CD14-positive monocyte (primary cell): ENCODE measurements at regions not wholly inside any gene's neighbourhood (a gene's known extent, or its start where the extent isn't known, plus 50 kb on each side); places are given as distances from the start of the nearest gene placed in this dataset.

ENCODE experiments used
- DNase-seq, 3 donors: peaks; one replicate each; pipeline ENCODE4 v3.0.0-alpha.2; 2011 to 2022
- H2AFZ ChIP-seq: 2 replicates; pipeline ENCODE4 v1.6.0; 2012; ENCODE audit warnings: mild to moderate bottlenecking, low read depth, low read length, inconsistent platforms; ENCODE audit not compliant: insufficient read depth, poor library complexity, severe bottlenecking
- H3K27ac ChIP-seq, 2 donors: 1 replicate in 1 of 2; 2 replicates in 1 of 2; pipeline ENCODE4 v1.5.1; 2012 to 2013; ENCODE audit warnings: low read length in 2 of 2, control low read depth in 1 of 2, inconsistent platforms in 1 of 2, low read depth in 1 of 2, mild to moderate bottlenecking in 1 of 2
- H3K27me3 ChIP-seq, 2 donors: one replicate each; pipeline versions ENCODE4 v1.6.0 to v1.6.1; 2011 to 2013; ENCODE audit warnings: low read length in 2 of 2; ENCODE audit not compliant: control insufficient read depth in 2 of 2, insufficient read depth in 2 of 2
- H3K36me3 ChIP-seq, 2 donors: replicated peaks in 1 of 2; 1 replicate in 1 of 2; 2 replicates in 1 of 2; pipeline versions ENCODE4 v1.5.1 to v1.6.1; 2012 to 2013; ENCODE audit warnings: low read length in 2 of 2, control low read depth in 1 of 2, inconsistent platforms in 1 of 2, mild to moderate bottlenecking in 1 of 2; ENCODE audit not compliant: insufficient read depth in 2 of 2, control insufficient read depth in 1 of 2
- H3K4me1 ChIP-seq, 2 donors: 1 replicate in 1 of 2; 2 replicates in 1 of 2; pipeline versions ENCODE4 v1.5.1 to v1.6.1; 2012 to 2013; ENCODE audit warnings: low read length in 2 of 2, control low read depth in 1 of 2, inconsistent platforms in 1 of 2, mild to moderate bottlenecking in 1 of 2, moderate library complexity in 1 of 2; ENCODE audit not compliant: insufficient read depth in 2 of 2, control insufficient read depth in 1 of 2
- H3K4me2 ChIP-seq: replicated peaks from 2 replicates; pipeline ENCODE3; 2012; ENCODE audit warnings: low read length, moderate library complexity, mild to moderate bottlenecking; ENCODE audit not compliant: poor library complexity, severe bottlenecking; ENCODE audit errors: extremely low read depth
- H3K4me3 ChIP-seq, 3 experiments: fragments of 200-600 bp in 1 of 3; sonication (generic) in 1 of 3; replicated peaks in 1 of 3; 1 replicate in 2 of 3; 2 replicates in 1 of 3; pipeline ENCODE4 v1.5.1; 2011 to 2013; ENCODE audit warnings: low read length in 3 of 3, mild to moderate bottlenecking in 3 of 3, control low read depth in 2 of 3, low read depth in 2 of 3, inconsistent platforms in 1 of 3, moderate library complexity in 1 of 3
- H3K79me2 ChIP-seq: 2 replicates; pipeline ENCODE4 v1.6.0; 2012; ENCODE audit warnings: mild to moderate bottlenecking, control low read depth, inconsistent platforms, low read length, moderate library complexity; ENCODE audit not compliant: insufficient read depth
- H3K9ac ChIP-seq: 2 replicates; pipeline ENCODE4 v1.6.0; 2017; ENCODE audit warnings: low read length, mild to moderate bottlenecking; ENCODE audit not compliant: insufficient read depth, poor library complexity, severe bottlenecking
- H3K9me3 ChIP-seq, 2 donors: replicated peaks in 1 of 2; 1 replicate in 1 of 2; 2 replicates in 1 of 2; pipeline versions ENCODE4 v1.5.1 to v1.6.1; 2012 to 2013; ENCODE audit warnings: low read length in 2 of 2, control low read depth in 1 of 2; ENCODE audit not compliant: control insufficient read depth in 1 of 2, insufficient read depth in 1 of 2
- H4K20me1 ChIP-seq: 2 replicates; pipeline ENCODE4 v1.6.0; 2012; ENCODE audit warnings: mild to moderate bottlenecking, low read length, control low read depth, moderate library complexity; ENCODE audit not compliant: insufficient read depth
- H3K27ac Mint-ChIP-seq, 7 donors: one replicate each; pipeline ENCODE4 v1.8.0; 2020; ENCODE audit warnings: mild to moderate bottlenecking in 7 of 7, mixed read lengths in 7 of 7, moderate library complexity in 6 of 7, inconsistent platforms in 2 of 7
- H3K27me3 Mint-ChIP-seq, 3 donors: one replicate each; pipeline ENCODE4 v1.8.0; 2021 to 2022; ENCODE audit warnings: low read depth in 3 of 3, mild to moderate bottlenecking in 3 of 3, mixed read lengths in 3 of 3, moderate library complexity in 3 of 3, inconsistent platforms in 1 of 3
- H3K36me3 Mint-ChIP-seq, 2 donors: one replicate each; pipeline ENCODE4 v1.8.0; 2020; ENCODE audit warnings: mixed read lengths in 2 of 2, inconsistent platforms in 1 of 2, mild to moderate bottlenecking in 1 of 2
- H3K4me1 Mint-ChIP-seq: one replicate; pipeline ENCODE4 v1.8.0; 2020; ENCODE audit warnings: mild to moderate bottlenecking, mixed read lengths
- H3K4me3 Mint-ChIP-seq, 2 donors: one replicate each; pipeline ENCODE4 v1.8.0; 2020; ENCODE audit warnings: mild to moderate bottlenecking in 2 of 2, mixed read lengths in 2 of 2, moderate library complexity in 1 of 2
- H3K9me3 Mint-ChIP-seq, 7 donors: one replicate each; pipeline ENCODE4 v1.8.0; 2020 to 2022; ENCODE audit warnings: mixed read lengths in 7 of 7, mild to moderate bottlenecking in 6 of 7, moderate library complexity in 6 of 7, inconsistent platforms in 2 of 7
- CTCF ChIP-seq: fragments of 200-600 bp; IDR thresholded peaks from one replicate; pipeline ENCODE4 v1.8.0; 2022; ENCODE audit warnings: antibody characterized with exemption, mild to moderate bottlenecking
- WGBS: methylation state at CpG from one replicate; pipeline ENCODE4 v1.1.5; 2013; ENCODE audit warnings: missing lambda C conversion rate; ENCODE audit not compliant: insufficient coverage; 5-methylcytosine and 5-hydroxymethylcytosine counted together
- intact Hi-C, 2 donors: fragments of 100-400 bp; cut with micrococcal nuclease; formaldehyde crosslinking; loops; one replicate each; pipeline versions ENCODE4 v1.15.0 to v1.15.1; 2023

DNA sequence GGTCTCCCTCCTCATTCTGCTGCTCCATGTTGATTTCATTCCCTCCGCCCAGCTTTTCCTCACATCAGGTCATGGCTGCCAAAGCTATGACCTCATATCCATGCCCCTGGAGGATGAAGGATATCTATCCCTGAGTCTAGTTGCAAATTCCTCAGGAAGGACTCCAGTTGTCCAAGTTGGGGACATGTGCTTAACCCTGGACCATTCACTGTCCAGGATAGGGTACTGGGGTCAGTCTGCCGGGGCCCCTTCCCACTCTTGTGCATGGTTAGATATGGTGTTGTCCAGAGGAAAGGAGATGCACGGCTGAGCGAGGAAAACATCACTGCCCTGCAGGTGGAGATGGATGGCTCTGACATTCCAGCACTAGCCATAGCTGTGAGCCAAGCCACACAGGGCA lies 51.9 kb upstream of the COMTD1 start:
- no peaks in the 10 kb centered on the region for H4K20me1 ChIP-seq
- H3K9ac ChIP-seq, result no peak overlapping the region
- TF ChIP-seq CTCF, result no peak
- peaks cover 22 to 27% (median 26%) of the 10 kb centered on the region in 3 donors for H3K27me3 Mint-ChIP-seq
- no peak overlapping the region for H3K27ac ChIP-seq
- H3K4me1 ChIP-seq, result no peaks in the 10 kb centered on the region
- H3K79me2 ChIP-seq, result no peaks in the 10 kb centered on the region
- H3K27ac Mint-ChIP-seq, result no peak overlapping the region
- peaks cover 6 to 17% (median 9%) of the 10 kb centered on the region in 7 donors for H3K9me3 Mint-ChIP-seq
- H3K36me3 ChIP-seq, result no peaks in the 10 kb centered on the region
- H3K4me3 ChIP-seq, result no peak overlapping the region
- DNase-seq, result no peak
- intact Hi-C loops, result no loop called here
- no peaks in the 10 kb centered on the region for H3K36me3 Mint-ChIP-seq
- no peak overlapping the region for H2AFZ ChIP-seq
- no peak overlapping the region for H3K4me2 ChIP-seq
- H3K27me3 ChIP-seq, result peaks cover under 1 to 8% of the 10 kb centered on the region in 2 donors
- peaks cover 10% of the 10 kb centered on the region for H3K4me1 Mint-ChIP-seq
- H3K9me3 ChIP-seq, result peaks cover 4 to 10% of the 10 kb centered on the region in 2 donors
- H3K4me3 Mint-ChIP-seq, result no peak overlapping the region
- WGBS, result 100% methylated on average over 3 of the region's 4 CpGs

- WGBS, result 85% methylated on average over 2 of the region's 2 CpGs
- no peaks in the 10 kb centered on the region for H3K4me1 ChIP-seq
These were observed 51.1 kb upstream of the COMTD1 start for GRCh38 chr10:75286901-75287300.

More at GRCh38 chr10:75286901-75287300, 51.1 kb upstream of the COMTD1 start:
- no peak overlapping the region for H3K4me2 ChIP-seq
- Mint-ChIP-seq H3K4me3 (no peak overlapping the region), H3K27ac (no peak overlapping the region), H3K4me1 (peaks cover 9% of the 10 kb centered on the region), H3K36me3 (no peaks in the 10 kb centered on the region), H3K9me3 (peaks cover 5 to 17% (median 9%) of the 10 kb centered on the region in 7 donors), H3K27me3 (peaks cover 22 to 32% (median 27%) of the 10 kb centered on the region in 3 donors)
- H3K4me3 ChIP-seq, result no peak overlapping the region
- no peak for DNase-seq
- peaks cover 3 to 12% of the 10 kb centered on the region in 2 donors for H3K27me3 ChIP-seq
- no peak overlapping the region for H2AFZ ChIP-seq
- H4K20me1 ChIP-seq, result no peaks in the 10 kb centered on the region
- H3K9me3 ChIP-seq, result peaks cover 4 to 10% of the 10 kb centered on the region in 2 donors
- H3K9ac ChIP-seq, result no peak overlapping the region
- intact Hi-C loops, result no loop called here
- no peak overlapping the region for H3K27ac ChIP-seq
- H3K36me3 ChIP-seq, result no peaks in the 10 kb centered on the region
- no peaks in the 10 kb centered on the region for H3K79me2 ChIP-seq
- no peak for TF ChIP-seq CTCF
